ENCODE measurements at regions not wholly inside any gene's neighbourhood (a gene's known extent, or its start where the extent isn't known, plus 50 kb on each side); places are given as distances from the start of the nearest gene placed in this dataset.

GRCh38 chr17:79369532-79369931, 241.3 kb downstream of the RBFOX3 start:
- H3K27me3 ChIP-seq (ENCODE audit: low read length), result peaks cover 89% of the 10 kb centered on the region
- H3K9me2 ChIP-seq (replicated peaks; ENCODE audit: low read length), result no peaks in the 10 kb centered on the region
- no peak overlapping the region for H3K9ac ChIP-seq (ENCODE audit: low read length)
- POLR2A ChIA-PET (ENCODE audit: unreplicated experiment), result no interaction called here
- no peaks in the 10 kb centered on the region for H3F3A ChIP-seq (ENCODE audit: low read length, unreplicated experiment)
- CTCF ChIA-PET, result no interaction called here
- intact Hi-C loops (cut with micrococcal nuclease), result no loop called here
- no peaks in the 10 kb centered on the region for H4K20me1 ChIP-seq (ENCODE audit: low read length)
- H3K4me2 ChIP-seq (ENCODE audit: low read length), result no peak overlapping the region
- H3K4me3 ChIP-seq (ENCODE audit: low read length), result no peak overlapping the region
- no peaks in the 10 kb centered on the region for H3K36me3 ChIP-seq (ENCODE audit: low read depth, low read length)
- no peaks in the 10 kb centered on the region for H3K79me2 ChIP-seq (ENCODE audit: low read length)
- no peak for ATAC-seq
- no TSS peak for BruUV-seq (replicated peaks)
- H3K9me3 ChIP-seq (ENCODE audit: low read length), result no peaks in the 10 kb centered on the region
- no peak overlapping the region for H2AFZ ChIP-seq (ENCODE audit: low read length)
- no peak overlapping the region for H3K27ac ChIP-seq (ENCODE audit: low read length)
- H3K4me1 ChIP-seq (ENCODE audit: insufficient read depth, low read length), result no peaks in the 10 kb centered on the region
- TF ChIP-seq CTCF (conservative IDR thresholded peaks at IDR 0.05; ENCODE audit: low read depth, low read length), result no peak
- TF ChIP-seq EZH2 (IDR thresholded peaks at IDR 0.05; ENCODE audit: low read length, unreplicated experiment), result no peak
- TF ChIP-seq EZH2phosphoT487 (IDR thresholded peaks at IDR 0.05; ENCODE audit: borderline replicate concordance, low read length), result no peak
- no peak for DNase-seq

GRCh38 chr17:79369001-79369400, 241.8 kb downstream of the RBFOX3 start:
- ChIA-PET CTCF (no interaction called here), POLR2A (ENCODE audit: unreplicated experiment) (no interaction called here)
- no peaks in the 10 kb centered on the region for H4K20me1 ChIP-seq (ENCODE audit: low read length)
- no peaks in the 10 kb centered on the region for H3K36me3 ChIP-seq (ENCODE audit: low read depth, low read length)
- H3F3A ChIP-seq (ENCODE audit: low read length, unreplicated experiment), result no peaks in the 10 kb centered on the region
- H3K27ac ChIP-seq (ENCODE audit: low read length), result no peak overlapping the region
- no peak overlapping the region for H3K4me3 ChIP-seq (ENCODE audit: low read length)
- no peaks in the 10 kb centered on the region for H3K79me2 ChIP-seq (ENCODE audit: low read length)
- no peaks in the 10 kb centered on the region for H3K9me2 ChIP-seq (replicated peaks; ENCODE audit: low read length)
- H3K27me3 ChIP-seq (ENCODE audit: low read length), result peaks cover 89% of the 10 kb centered on the region
- H2AFZ ChIP-seq (ENCODE audit: low read length), result no peak overlapping the region
- ATAC-seq (no peak), DNase-seq (no peak)
- no peaks in the 10 kb centered on the region for H3K9me3 ChIP-seq (ENCODE audit: low read length)
- no peak overlapping the region for H3K9ac ChIP-seq (ENCODE audit: low read length)
- H3K4me2 ChIP-seq (ENCODE audit: low read length), result no peak overlapping the region
- BruUV-seq (replicated peaks), result no TSS peak
- TF ChIP-seq EZH2phosphoT487 (IDR thresholded peaks at IDR 0.05; ENCODE audit: borderline replicate concordance, low read length), result no peak
- TF ChIP-seq EZH2 (IDR thresholded peaks at IDR 0.05; ENCODE audit: low read length, unreplicated experiment), result no peak
- no peak for TF ChIP-seq CTCF (conservative IDR thresholded peaks at IDR 0.05; ENCODE audit: low read depth, low read length)
- intact Hi-C loops (cut with micrococcal nuclease), result no loop called here
- no peaks in the 10 kb centered on the region for H3K4me1 ChIP-seq (ENCODE audit: insufficient read depth, low read length)

- Histone ChIP-seq H3K79me2 (ENCODE audit: low read length) (no peaks in the 10 kb centered on the region), H3K9ac (ENCODE audit: low read length) (no peak overlapping the region), H3K4me3 (ENCODE audit: low read length) (no peak overlapping the region), H3F3A (ENCODE audit: low read length, unreplicated experiment) (no peaks in the 10 kb centered on the region), H3K4me1 (ENCODE audit: insufficient read depth, low read length) (no peaks in the 10 kb centered on the region), H3K27ac (ENCODE audit: low read length) (no peak overlapping the region), H3K9me3 (ENCODE audit: low read length) (no peaks in the 10 kb centered on the region), H3K36me3 (ENCODE audit: low read depth, low read length) (no peaks in the 10 kb centered on the region), H3K9me2 (replicated peaks; ENCODE audit: low read length) (no peaks in the 10 kb centered on the region), H3K4me2 (ENCODE audit: low read length) (no peak overlapping the region), H2AFZ (ENCODE audit: low read length) (no peak overlapping the region), H3K27me3 (ENCODE audit: low read length) (peaks cover 89% of the 10 kb centered on the region), H4K20me1 (ENCODE audit: low read length) (no peaks in the 10 kb centered on the region)
- ATAC-seq, result no peak
- ChIA-PET POLR2A (ENCODE audit: unreplicated experiment) (no interaction called here), CTCF (no interaction called here)
- intact Hi-C loops (cut with micrococcal nuclease), result no loop called here
- BruUV-seq (replicated peaks), result no TSS peak
- DNase-seq, result no peak
- no peak for TF ChIP-seq EZH2 (IDR thresholded peaks at IDR 0.05; ENCODE audit: low read length, unreplicated experiment)
- no peak for TF ChIP-seq CTCF (conservative IDR thresholded peaks at IDR 0.05; ENCODE audit: low read depth, low read length)
- TF ChIP-seq EZH2phosphoT487 (IDR thresholded peaks at IDR 0.05; ENCODE audit: borderline replicate concordance, low read length), result no peak
Measured at GRCh38 chr17:79368521-79368920, 242.3 kb downstream of the RBFOX3 start.
